Fibroblast of pulmonary artery (primary cell): ENCODE measurements at regions not wholly inside any gene's neighbourhood (a gene's known extent, or its start where the extent isn't known, plus 50 kb on each side); places are given as distances from the start of the nearest gene placed in this dataset.
A peak's percentile ranks its signal among the peaks of the same experiment; 100 is the strongest.

Experiments
- DNase-seq: peaks from one replicate; pipeline ENCODE4 v3.0.0-alpha.2; 2010; ENCODE audit warnings: low read depth
- H3K4me3 ChIP-seq: replicated peaks from 2 replicates; pipeline ENCODE4 v1.5.1; 2011; ENCODE audit warnings: low read depth, mild to moderate bottlenecking, control low read depth, low read length, moderate library complexity
- TF ChIP-seq, protein P1 (sequence below): IDR thresholded peaks from 2 replicates; pipeline ENCODE4 v1.5.1; 2011; ENCODE audit warnings: mild to moderate bottlenecking, control low read depth, low read length, inconsistent platforms; ENCODE audit errors: missing control alignments

DNA sequence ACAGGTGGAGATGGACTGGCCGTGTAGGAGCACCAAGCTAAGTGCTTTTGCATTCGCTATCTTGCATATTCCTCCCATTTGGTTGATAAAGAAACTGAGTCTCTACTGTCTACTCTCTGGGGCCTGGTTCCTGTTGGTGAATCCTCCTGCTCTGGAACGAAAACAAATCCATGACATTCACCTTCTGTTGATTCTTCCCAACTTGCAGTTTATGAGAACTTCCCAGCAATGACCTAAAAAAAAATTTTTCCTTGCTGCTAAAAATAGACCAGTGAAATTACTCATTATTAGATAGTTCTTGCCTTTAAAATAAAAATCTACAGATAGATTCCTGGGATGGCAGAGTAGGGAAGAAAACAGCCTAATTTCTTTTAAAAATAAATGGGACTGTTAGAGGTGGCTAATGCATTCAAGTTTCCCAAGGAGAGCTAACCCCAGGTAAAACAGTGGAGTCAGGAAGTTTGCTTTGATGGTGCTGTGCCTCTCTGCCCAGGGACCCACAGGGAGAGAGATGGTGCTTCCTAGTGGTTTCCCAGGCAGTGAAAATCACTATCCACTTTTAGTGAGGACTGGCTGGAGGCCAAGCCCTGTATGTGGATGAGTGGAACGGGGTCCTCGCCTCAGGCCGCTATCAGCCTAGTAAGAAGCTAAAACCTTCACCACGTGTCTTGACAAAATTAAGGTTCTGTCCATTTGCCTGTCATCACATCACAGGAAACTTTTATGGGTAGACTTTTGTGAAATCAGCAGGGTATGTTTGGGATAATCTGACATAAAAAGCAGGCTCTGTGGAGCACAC lies 68.4 kb upstream of the NR3C1 start:
- DNase-seq: no peak
- TF ChIP-seq, protein P1, sequence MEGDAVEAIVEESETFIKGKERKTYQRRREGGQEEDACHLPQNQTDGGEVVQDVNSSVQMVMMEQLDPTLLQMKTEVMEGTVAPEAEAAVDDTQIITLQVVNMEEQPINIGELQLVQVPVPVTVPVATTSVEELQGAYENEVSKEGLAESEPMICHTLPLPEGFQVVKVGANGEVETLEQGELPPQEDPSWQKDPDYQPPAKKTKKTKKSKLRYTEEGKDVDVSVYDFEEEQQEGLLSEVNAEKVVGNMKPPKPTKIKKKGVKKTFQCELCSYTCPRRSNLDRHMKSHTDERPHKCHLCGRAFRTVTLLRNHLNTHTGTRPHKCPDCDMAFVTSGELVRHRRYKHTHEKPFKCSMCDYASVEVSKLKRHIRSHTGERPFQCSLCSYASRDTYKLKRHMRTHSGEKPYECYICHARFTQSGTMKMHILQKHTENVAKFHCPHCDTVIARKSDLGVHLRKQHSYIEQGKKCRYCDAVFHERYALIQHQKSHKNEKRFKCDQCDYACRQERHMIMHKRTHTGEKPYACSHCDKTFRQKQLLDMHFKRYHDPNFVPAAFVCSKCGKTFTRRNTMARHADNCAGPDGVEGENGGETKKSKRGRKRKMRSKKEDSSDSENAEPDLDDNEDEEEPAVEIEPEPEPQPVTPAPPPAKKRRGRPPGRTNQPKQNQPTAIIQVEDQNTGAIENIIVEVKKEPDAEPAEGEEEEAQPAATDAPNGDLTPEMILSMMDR: no peak
- H3K4me3 ChIP-seq: no peak overlapping the region

DNA sequence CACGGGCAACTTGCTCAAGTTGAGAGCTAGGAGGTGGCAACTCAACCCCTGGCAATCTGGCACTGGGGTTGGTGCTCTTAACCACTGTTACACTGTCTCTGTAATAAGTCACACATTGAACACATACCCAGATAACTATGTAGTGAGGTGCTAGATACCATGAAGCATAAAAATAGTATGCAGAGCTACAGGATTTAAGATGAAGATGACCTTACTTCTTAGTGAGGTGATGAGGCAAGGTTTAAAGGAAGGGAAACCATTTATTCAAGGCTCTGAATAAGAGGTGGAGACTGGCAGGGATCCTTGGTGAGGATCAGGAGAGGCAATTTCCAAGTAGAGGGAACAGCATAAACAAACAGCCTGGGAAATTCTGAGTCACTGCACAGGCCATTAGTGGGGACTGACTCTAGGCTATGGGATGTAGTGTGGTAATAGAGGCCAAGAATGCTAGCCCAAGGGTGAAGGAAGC lies 67.6 kb upstream of the NR3C1 start:
- DNase-seq: peak; percentile 27
- TF ChIP-seq, protein P1: no peak
- no peak overlapping the region for H3K4me3 ChIP-seq

DNA sequence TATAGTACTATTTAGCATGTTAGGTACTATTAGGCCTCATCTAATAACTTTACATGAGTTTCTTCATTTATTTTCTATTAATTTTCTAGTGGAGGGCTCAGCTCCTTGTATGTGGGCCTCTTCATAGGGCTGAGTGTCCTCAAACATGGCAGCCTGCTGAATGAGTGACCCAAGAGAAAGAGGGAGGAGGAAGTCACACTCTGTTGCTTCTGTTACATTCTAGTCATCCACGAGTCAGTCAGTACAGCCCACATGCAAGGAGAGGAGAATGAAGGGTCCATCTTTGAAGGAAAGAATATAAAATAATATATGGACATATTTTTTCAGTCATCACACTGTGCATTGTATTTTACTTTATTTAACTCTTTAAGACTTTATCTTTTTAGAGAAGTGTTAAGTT lies 66.6 kb upstream of the NR3C1 start:
- TF ChIP-seq, protein P1: no peak
- H3K4me3 ChIP-seq: no peak overlapping the region
- DNase-seq: no peak

DNA sequence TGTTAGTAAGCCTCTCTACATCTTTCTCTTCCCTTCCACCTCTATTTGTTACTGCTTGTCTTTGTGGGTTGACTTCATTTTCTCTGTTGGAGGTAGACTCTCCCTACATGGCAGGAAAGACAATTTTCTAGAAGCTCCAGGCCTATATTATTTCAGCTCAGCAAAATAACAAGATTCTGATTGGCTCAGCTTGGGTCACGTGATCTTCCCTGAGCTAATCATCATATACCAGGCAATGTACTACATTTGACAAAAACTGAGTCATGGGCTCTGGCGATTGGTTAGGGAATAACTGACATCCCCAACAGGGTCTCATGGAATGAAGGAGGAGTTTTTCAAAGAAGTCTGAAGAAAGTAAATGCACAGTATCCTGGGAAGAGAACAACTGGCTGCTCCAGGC lies 65.6 kb upstream of the NR3C1 start:
- TF ChIP-seq, protein P1: no peak
- DNase-seq: no peak
- H3K4me3 ChIP-seq: no peak overlapping the region

DNA sequence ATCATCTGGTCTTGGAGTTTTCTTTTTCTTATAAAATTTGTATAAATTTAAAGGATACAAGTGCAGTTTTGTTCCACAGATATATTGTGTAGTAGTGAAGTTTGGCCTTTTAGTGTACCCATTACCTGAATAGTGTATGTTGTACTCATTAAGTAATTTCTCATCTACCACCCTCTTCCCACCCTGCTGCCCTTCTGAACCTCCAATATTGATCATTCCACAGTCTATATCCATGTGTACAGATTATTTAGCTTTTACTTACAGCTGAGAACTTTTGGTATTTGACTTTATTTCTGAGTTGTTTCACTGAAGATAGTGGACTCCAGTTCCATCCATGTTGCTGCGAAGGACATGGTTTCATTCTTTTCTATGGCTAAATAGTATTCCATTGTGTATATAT lies 63.1 kb upstream of the NR3C1 start:
- no peak overlapping the region for H3K4me3 ChIP-seq
- no peak for DNase-seq
- TF ChIP-seq, protein P1: no peak

DNA sequence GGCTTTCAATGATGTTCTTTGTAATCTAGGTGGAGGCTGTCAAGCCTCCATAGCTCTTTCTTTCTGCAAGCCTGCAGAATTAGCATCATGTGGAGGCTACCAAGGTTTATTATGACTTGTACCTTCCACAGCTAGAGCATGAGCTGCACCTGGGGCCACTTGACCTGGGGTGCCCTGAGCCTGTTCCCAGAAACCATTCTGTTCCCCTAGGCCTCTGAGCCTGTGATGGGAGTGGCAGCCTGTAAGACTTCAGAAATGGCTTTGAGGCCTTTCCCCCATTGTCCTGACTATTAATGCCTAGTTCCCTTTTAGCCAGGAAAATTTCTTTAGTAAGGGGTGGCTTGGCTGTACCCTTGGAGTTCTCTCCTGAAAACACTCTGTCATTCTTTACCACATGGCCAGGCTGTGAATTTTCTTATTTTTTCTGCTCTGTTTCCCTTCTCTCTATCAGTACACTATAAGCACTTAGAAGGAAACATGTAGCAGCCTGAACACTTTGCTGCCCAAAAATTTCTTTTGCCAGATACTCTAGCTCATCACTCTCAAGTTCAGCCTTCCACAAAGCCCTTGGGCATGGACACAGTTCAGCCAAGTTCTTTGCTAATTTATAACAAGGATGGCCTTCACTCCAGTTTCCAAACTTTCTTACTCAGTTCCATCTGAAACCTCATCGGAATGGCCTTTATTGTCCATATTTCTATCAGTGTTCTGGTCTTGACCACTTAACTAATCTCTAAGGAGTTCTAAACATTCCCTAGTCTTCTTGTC lies 61.4 kb upstream of the NR3C1 start:
- H3K4me3 ChIP-seq: no peak overlapping the region
- TF ChIP-seq, protein P1: no peak
- no peak for DNase-seq
